IMR-90 (cell line): ENCODE measurements at regions not wholly inside any gene's neighbourhood (a gene's known extent, or its start where the extent isn't known, plus 50 kb on each side); places are given as distances from the start of the nearest gene placed in this dataset.
A peak's percentile ranks its signal among the peaks of the same experiment; 100 is the strongest.

Experiments
- ATAC-seq: fragments of 200-7000 bp; cut with Tn5 transposase; 2 replicates; pipeline ENCODE4 v1.9.1; 2020; ENCODE audit warnings: low read depth, mild to moderate bottlenecking, moderate library complexity
- BruUV-seq: library from RNA; stranded (reverse); fragments of 400-500 nt; replicated peaks from 2 replicates; lab custom pipeline; 2021; lab: Mats Ljungman, UMichigan
- CTCF ChIA-PET: fragments of 300-600 bp; formaldehyde crosslinking; extraction: SDS; loops from one replicate; lab custom pipeline; 2021; ENCODE audit warnings: antibody characterized with exemption; lab: Yijun Ruan, JAX
- POLR2A ChIA-PET: fragments of 300-600 bp; sonication (Branson Sonifier 250); formaldehyde crosslinking; loops from one replicate; lab custom pipeline; 2022; ENCODE audit warnings: antibody characterized with exemption; ENCODE audit not compliant: unreplicated experiment; lab: Charles Lee
- DNase-seq: peaks from one replicate; pipeline ENCODE4 v3.0.0; 2013
- H2AFZ ChIP-seq: replicated peaks from 2 replicates; pipeline ENCODE3; 2013; ENCODE audit warnings: low read length, mild to moderate bottlenecking; ENCODE audit not compliant: poor library complexity
- H2AK5ac ChIP-seq: 2 replicates; pipeline ENCODE4 v1.6.1; 2013; ENCODE audit warnings: low read depth, low read length, inconsistent platforms
- H2AK9ac ChIP-seq: replicated peaks from 2 replicates; pipeline ENCODE3; 2013; ENCODE audit warnings: mild to moderate bottlenecking, low read depth, low read length, moderate library complexity; ENCODE audit not compliant: poor library complexity
- H2BK120ac ChIP-seq: 2 replicates; pipeline ENCODE4 v1.6.1; 2013; ENCODE audit warnings: low read depth, low read length, inconsistent platforms
- H2BK15ac ChIP-seq: 3 replicates; pipeline ENCODE4 v1.6.1; 2013; ENCODE audit warnings: low read depth, low read length, inconsistent platforms
- H2BK20ac ChIP-seq: 2 replicates; pipeline ENCODE4 v1.6.1; 2013; ENCODE audit warnings: low read depth, mild to moderate bottlenecking, inconsistent platforms, low read length, moderate library complexity
- H2BK5ac ChIP-seq: 2 replicates; pipeline ENCODE4 v1.6.1; 2013; ENCODE audit warnings: mild to moderate bottlenecking, low read depth, low read length, inconsistent platforms; ENCODE audit not compliant: poor library complexity, severe bottlenecking
- H3K14ac ChIP-seq: replicated peaks from 2 replicates; pipeline ENCODE4 v1.6.1; 2013; ENCODE audit warnings: low read depth, low read length, inconsistent platforms
- H3K18ac ChIP-seq: 2 replicates; pipeline ENCODE4 v1.6.1; 2013; ENCODE audit warnings: low read depth, low read length, control low read depth
- H3K23ac ChIP-seq: 2 replicates; pipeline ENCODE4 v1.6.1; 2013; ENCODE audit warnings: low read depth, low read length, inconsistent platforms
- H3K27ac ChIP-seq: 2 replicates; pipeline ENCODE4 v1.5.1; 2013; ENCODE audit warnings: mild to moderate bottlenecking, control low read depth, low read length; ENCODE audit not compliant: insufficient read depth
- H3K27me3 ChIP-seq: 2 replicates; pipeline ENCODE4 v1.6.1; 2013; ENCODE audit warnings: low read length; ENCODE audit not compliant: control insufficient read depth, insufficient read depth
- H3K36me3 ChIP-seq: 2 replicates; pipeline ENCODE4 v1.6.1; 2013; ENCODE audit warnings: low read length, mixed read lengths; ENCODE audit not compliant: control insufficient read depth, insufficient read depth
- H3K4ac ChIP-seq: 2 replicates; pipeline ENCODE4 v1.6.1; 2013; ENCODE audit warnings: low read depth, low read length, inconsistent platforms
- H3K4me1 ChIP-seq: 2 replicates; pipeline ENCODE4 v1.6.1; 2013; ENCODE audit warnings: low read length, mixed read lengths; ENCODE audit not compliant: control insufficient read depth, insufficient read depth
- H3K4me2 ChIP-seq: 2 replicates; pipeline ENCODE4 v1.6.1; 2013; ENCODE audit warnings: low read depth, mild to moderate bottlenecking, control low read depth, low read length, moderate library complexity
- H3K4me3 ChIP-seq: 2 replicates; pipeline ENCODE4 v1.5.1; 2013; ENCODE audit warnings: low read depth, mild to moderate bottlenecking, control low read depth, low read length, moderate library complexity; ENCODE audit not compliant: insufficient read depth
- H3K56ac ChIP-seq: 2 replicates; pipeline ENCODE4 v1.6.1; 2013; ENCODE audit warnings: low read length, inconsistent platforms; ENCODE audit not compliant: insufficient read depth; ENCODE audit errors: extremely low read depth
- H3K79me1 ChIP-seq, 2 experiments: 2 replicates each; pipeline ENCODE4 v1.6.1; 2013; ENCODE audit warnings: low read length in 2 of 2, inconsistent platforms in 1 of 2, low read depth in 1 of 2
- H3K9ac ChIP-seq: 2 replicates; pipeline ENCODE4 v1.6.1; 2013; ENCODE audit warnings: low read depth, low read length, control low read depth
- H3K9me1 ChIP-seq: 2 replicates; pipeline ENCODE4 v1.6.1; 2013; ENCODE audit warnings: low read length, inconsistent platforms; ENCODE audit not compliant: insufficient read depth
- H3K9me3 ChIP-seq: 2 replicates; pipeline ENCODE4 v1.6.1; 2013; ENCODE audit warnings: low read length; ENCODE audit not compliant: control insufficient read depth, insufficient read depth
- H4K20me1 ChIP-seq: 2 replicates; pipeline ENCODE4 v1.6.1; 2013; ENCODE audit warnings: low read length, inconsistent platforms; ENCODE audit not compliant: insufficient read depth
- H4K5ac ChIP-seq: 2 replicates; pipeline ENCODE4 v1.6.1; 2013; ENCODE audit warnings: mild to moderate bottlenecking, low read depth, low read length, control low read depth
- H4K8ac ChIP-seq, 2 experiments: 2 replicates each; pipeline ENCODE4 v1.6.1; 2013; ENCODE audit warnings: low read depth in 2 of 2, low read length in 2 of 2, control low read depth in 1 of 2, inconsistent platforms in 1 of 2
- H4K91ac ChIP-seq: 2 replicates; pipeline ENCODE4 v1.6.1; 2013; ENCODE audit warnings: low read depth, low read length, inconsistent platforms; ENCODE audit not compliant: insufficient read depth
- BHLHE40 ChIP-seq: fragments of 150-350 bp; IDR thresholded peaks from 2 replicates; pipeline ENCODE4 v1.6.1; 2016; ENCODE audit warnings: mild to moderate bottlenecking, low read depth, low read length
- CEBPB ChIP-seq: IDR thresholded peaks from 2 replicates; pipeline ENCODE4 v1.6.1; 2012; ENCODE audit warnings: low read depth, low read length, improper control_type of control experiment
- CHD1 ChIP-seq: IDR thresholded peaks from 2 replicates; pipeline ENCODE4 v1.6.1; 2012; ENCODE audit warnings: low read depth, low read length, improper control_type of control experiment
- CTCF ChIP-seq: conservative IDR thresholded peaks from 2 replicates; pipeline ENCODE4 v1.5.1; 2012; ENCODE audit warnings: mild to moderate bottlenecking, low read depth, low read length, improper control_type of control experiment
- MAFK ChIP-seq: IDR thresholded peaks from 2 replicates; pipeline ENCODE4 v1.6.1; 2012; ENCODE audit warnings: low read depth, low read length, improper control_type of control experiment
- MAZ ChIP-seq: IDR thresholded peaks from 2 replicates; pipeline ENCODE4 v1.6.1; 2012; ENCODE audit warnings: low read depth, mild to moderate bottlenecking, low read length, improper control_type of control experiment, moderate library complexity, borderline replicate concordance
- MXI1 ChIP-seq: IDR thresholded peaks from 2 replicates; pipeline ENCODE4 v1.6.1; 2012; ENCODE audit warnings: low read depth, mild to moderate bottlenecking, low read length, moderate library complexity, borderline replicate concordance
- NFE2L2 ChIP-seq: fragments of 150-350 bp; IDR thresholded peaks from 2 replicates; pipeline ENCODE4 v1.6.1; 2016; ENCODE audit warnings: low read depth, mild to moderate bottlenecking, low read length
- POLR2A ChIP-seq: IDR thresholded peaks from 2 replicates; pipeline ENCODE4 v1.6.1; 2012; ENCODE audit warnings: mild to moderate bottlenecking, low read depth, low read length
- RAD21 ChIP-seq: IDR thresholded peaks from 2 replicates; pipeline ENCODE4 v1.6.1; 2012; ENCODE audit warnings: low read length, improper control_type of control experiment
- RCOR1 ChIP-seq: IDR thresholded peaks from 2 replicates; pipeline ENCODE4 v1.6.1; 2012; ENCODE audit warnings: mild to moderate bottlenecking, low read length, improper control_type of control experiment; ENCODE audit not compliant: insufficient replicate concordance
- RFX5 ChIP-seq: IDR thresholded peaks from 2 replicates; pipeline ENCODE4 v1.8.0; 2012; ENCODE audit warnings: low read depth, mild to moderate bottlenecking, low read length, moderate library complexity
- USF2 ChIP-seq: fragments of 150-350 bp; IDR thresholded peaks from 2 replicates; pipeline ENCODE4 v1.6.1; 2017; ENCODE audit warnings: mild to moderate bottlenecking, antibody characterized with exemption, low read length, low read depth
- WGBS, 2 experiments: methylation state at CpG; one replicate each; pipeline versions ENCODE4 v1.1.5 to v1.1.7; 2013; ENCODE audit warnings: missing lambda C conversion rate in 2 of 2; ENCODE audit not compliant: insufficient read length in 1 of 2; ENCODE audit errors: extremely low coverage in 2 of 2; 5-methylcytosine and 5-hydroxymethylcytosine counted together
- dilution Hi-C: fragments of 300-500 bp; cut with HindIII; formaldehyde crosslinking; loops from one replicate; pipeline ENCODE4 v1.14.3; 2018; ENCODE audit warnings: low sequenced_read_pairs; ENCODE audit not compliant: unreplicated experiment
- in situ Hi-C: fragments of 300-500 bp; cut with MboI; formaldehyde crosslinking; loops from 3 replicates; pipeline ENCODE4 v1.14.3; 2019; ENCODE audit warnings: low sequenced_read_pairs, inconsistent platforms, mixed read lengths
- intact Hi-C: fragments of 100-400 bp; cut with micrococcal nuclease; formaldehyde crosslinking; loops from 2 replicates; pipeline ENCODE4 v1.10.0; 2022

- ChIA-PET CTCF (no interaction called here), POLR2A (no interaction called here)
- no peak overlapping the region; the same call in 1 of the 2 replicates for H3K14ac ChIP-seq
- no peak overlapping the region for H3K27ac ChIP-seq
- H3K4me3 ChIP-seq, result no peak overlapping the region
- no peak overlapping the region for H3K9ac ChIP-seq
- no peak overlapping the region for H4K5ac ChIP-seq
- no TSS peak for BruUV-seq
- H3K4me1 ChIP-seq, result no peaks in the 10 kb centered on the region; the same call in 1 of the 2 replicates
- intact Hi-C loops, result no loop called here
- in situ Hi-C loops, result loop anchor here (25.0 kb wide), 1 partner anchor 926 kb away; no protein-coding TSS in a partner anchor
- dilution Hi-C loops, result no loop called here
- no peak overlapping the region for H3K23ac ChIP-seq
- peak overlapping the region; percentile 60; the same call in 1 of the 2 replicates for H2AK5ac ChIP-seq
- H4K8ac ChIP-seq, result no peak overlapping the region
- no peaks in the 10 kb centered on the region for H3K27me3 ChIP-seq
- H2BK15ac ChIP-seq, result no peak overlapping the region
- ATAC-seq (no peak), DNase-seq (no peak)
- no peaks in the 10 kb centered on the region for H3K9me1 ChIP-seq
- H2BK120ac ChIP-seq, result no peak overlapping the region
- peak overlapping the region; percentile 25; the same call in 1 of the 2 replicates for H2BK20ac ChIP-seq
- H3K4ac ChIP-seq, result no peak overlapping the region
- TF ChIP-seq CHD1, result no peak
- TF ChIP-seq CEBPB, result no peak
- TF ChIP-seq CTCF, result no peak
- no peak for TF ChIP-seq POLR2A
- no peak for TF ChIP-seq RAD21
- no peak for TF ChIP-seq MAFK
- no peak for TF ChIP-seq MXI1
- no peak for TF ChIP-seq MAZ
- TF ChIP-seq RFX5, result no peak
- TF ChIP-seq USF2, result no peak
- no peak for TF ChIP-seq BHLHE40
- TF ChIP-seq RCOR1, result no peak
- no peak for TF ChIP-seq NFE2L2
- no peak overlapping the region for H2BK5ac ChIP-seq
- H3K79me1 ChIP-seq, result no peaks in the 10 kb centered on the region
- no CpG with 5 or more reads among the region's 4 CpGs for WGBS, 2 experiments
- H3K36me3 ChIP-seq, result no peaks in the 10 kb centered on the region
- no peaks in the 10 kb centered on the region; the same call in 1 of the 2 replicates for H3K9me3 ChIP-seq
- H2AFZ ChIP-seq, result no peak overlapping the region
- no peak overlapping the region for H3K4me2 ChIP-seq
- no peak overlapping the region for H3K56ac ChIP-seq
- no peak overlapping the region for H3K18ac ChIP-seq
- H4K91ac ChIP-seq, result peak overlapping the region; percentile 29; the same call in 1 of the 2 replicates
- H4K20me1 ChIP-seq, result no peaks in the 10 kb centered on the region
- H2AK9ac ChIP-seq, result no peak overlapping the region
Measured at GRCh38 chr4:148961526-148961925, 519.3 kb upstream of the NR3C2 start.
